SU-DHL-6 (cell line): ENCODE measurements at regions not wholly inside any gene's neighbourhood (a gene's known extent, or its start where the extent isn't known, plus 50 kb on each side); places are given as distances from the start of the nearest gene placed in this dataset.

ENCODE experiments used
- EZH2phosphoT487 ChIP-seq: fragments of 200-600 bp; sonication (generic), shearing (Covaris generic); conservative IDR thresholded peaks from 2 replicates; pipeline ENCODE4 v1.6.1; 2018; ENCODE audit warnings: mild to moderate bottlenecking, antibody characterized with exemption, low read length, moderate library complexity, mixed read lengths
- TF ChIP-seq, protein P1 (sequence below): fragments of 200-600 bp; sonication (generic); IDR thresholded peaks from one replicate; pipeline ENCODE4 v1.5.1; 2017; ENCODE audit warnings: antibody characterized with exemption, mild to moderate bottlenecking, low read length, moderate library complexity; ENCODE audit not compliant: insufficient read depth, poor library complexity, severe bottlenecking

DNA sequence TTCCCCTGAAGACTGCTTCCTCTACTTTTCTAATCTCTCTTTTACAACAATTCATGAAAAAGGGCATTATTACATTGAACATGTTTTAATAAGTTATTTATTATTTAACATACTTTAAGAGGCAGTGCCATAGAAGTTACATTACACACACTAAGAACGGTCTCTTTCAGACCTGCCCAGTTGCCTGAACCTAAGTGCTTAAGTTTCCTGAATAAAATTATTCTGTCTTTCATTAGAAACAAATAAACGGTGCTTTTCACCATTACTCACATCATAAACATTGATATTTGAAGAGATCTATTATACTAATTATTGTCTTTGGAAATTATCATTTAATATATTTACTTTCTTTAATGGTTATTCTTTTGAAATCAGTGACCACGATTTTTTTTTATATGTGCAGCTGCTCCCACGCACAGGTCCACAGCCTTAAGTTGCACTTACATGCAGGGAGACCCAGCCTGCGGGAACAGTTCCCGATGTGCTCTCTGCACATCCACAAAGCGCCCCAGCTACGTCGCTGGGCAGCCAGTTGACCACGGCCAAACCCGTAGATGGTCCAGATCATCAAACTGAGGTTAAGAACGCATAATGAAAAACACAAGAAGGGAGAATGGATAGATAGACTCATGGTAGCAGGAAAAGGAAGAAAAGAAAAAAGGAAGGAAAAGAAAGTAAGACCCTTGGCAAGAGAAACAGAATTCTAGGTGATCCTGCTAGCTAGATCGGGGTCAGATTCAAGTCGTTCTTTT is 437.0 kb upstream of the MGMT start:
- TF ChIP-seq, protein P1, sequence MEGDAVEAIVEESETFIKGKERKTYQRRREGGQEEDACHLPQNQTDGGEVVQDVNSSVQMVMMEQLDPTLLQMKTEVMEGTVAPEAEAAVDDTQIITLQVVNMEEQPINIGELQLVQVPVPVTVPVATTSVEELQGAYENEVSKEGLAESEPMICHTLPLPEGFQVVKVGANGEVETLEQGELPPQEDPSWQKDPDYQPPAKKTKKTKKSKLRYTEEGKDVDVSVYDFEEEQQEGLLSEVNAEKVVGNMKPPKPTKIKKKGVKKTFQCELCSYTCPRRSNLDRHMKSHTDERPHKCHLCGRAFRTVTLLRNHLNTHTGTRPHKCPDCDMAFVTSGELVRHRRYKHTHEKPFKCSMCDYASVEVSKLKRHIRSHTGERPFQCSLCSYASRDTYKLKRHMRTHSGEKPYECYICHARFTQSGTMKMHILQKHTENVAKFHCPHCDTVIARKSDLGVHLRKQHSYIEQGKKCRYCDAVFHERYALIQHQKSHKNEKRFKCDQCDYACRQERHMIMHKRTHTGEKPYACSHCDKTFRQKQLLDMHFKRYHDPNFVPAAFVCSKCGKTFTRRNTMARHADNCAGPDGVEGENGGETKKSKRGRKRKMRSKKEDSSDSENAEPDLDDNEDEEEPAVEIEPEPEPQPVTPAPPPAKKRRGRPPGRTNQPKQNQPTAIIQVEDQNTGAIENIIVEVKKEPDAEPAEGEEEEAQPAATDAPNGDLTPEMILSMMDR, result no peak
- TF ChIP-seq EZH2phosphoT487, result no peak
